Nephron (organoid): ENCODE measurements at regions not wholly inside any gene's neighbourhood (a gene's known extent, or its start where the extent isn't known, plus 50 kb on each side); places are given as distances from the start of the nearest gene placed in this dataset.

Experiments used
- H3K27ac Mint-ChIP-seq, 3 experiments: 2 replicates each; pipeline ENCODE4 v1.8.0; 2020; ENCODE audit warnings: mixed read lengths in 3 of 3, mild to moderate bottlenecking in 2 of 3, moderate library complexity in 1 of 3
- H3K27me3 Mint-ChIP-seq: 2 replicates; pipeline ENCODE4 v1.8.0; 2021; ENCODE audit warnings: low read depth, mild to moderate bottlenecking, moderate library complexity, mixed read lengths
- H3K36me3 Mint-ChIP-seq: 2 replicates; pipeline ENCODE4 v1.8.0; 2020; ENCODE audit warnings: low read depth, mixed read lengths
- H3K4me1 Mint-ChIP-seq: 2 replicates; pipeline ENCODE4 v1.8.0; 2020; ENCODE audit warnings: mixed read lengths
- H3K4me3 Mint-ChIP-seq, 3 experiments: 2 replicates each; pipeline ENCODE4 v1.8.0; 2020; ENCODE audit warnings: mild to moderate bottlenecking in 3 of 3, mixed read lengths in 3 of 3, moderate library complexity in 2 of 3
- H3K9me3 Mint-ChIP-seq: 2 replicates; pipeline ENCODE4 v1.8.0; 2020; ENCODE audit warnings: mixed read lengths
- CTCF ChIP-seq, 3 experiments: fragments of 200-600 bp; sonication (generic); IDR thresholded peaks; one replicate each; pipeline ENCODE4 v1.5.0; 2021; ENCODE audit warnings: antibody characterized with exemption in 3 of 3; ENCODE audit not compliant: unreplicated experiment in 3 of 3

- no peak overlapping the region for H3K4me3 Mint-ChIP-seq
- H3K4me1 Mint-ChIP-seq, result peaks cover 20% of the 10 kb centered on the region
- H3K27me3 Mint-ChIP-seq, result no peaks in the 10 kb centered on the region
- no peak for TF ChIP-seq CTCF (IDR thresholded peaks at IDR 0.05; ENCODE audit: unreplicated experiment in 3 of 3)
- no peaks in the 10 kb centered on the region for H3K36me3 Mint-ChIP-seq
- peak overlapping the region in 1 of 3 experiments; percentile 8 for H3K27ac Mint-ChIP-seq
- peaks cover 1% of the 10 kb centered on the region for H3K9me3 Mint-ChIP-seq
Observed at GRCh38 chr14:38718519-38718918, 384.5 kb downstream of the SEC23A start.

- Mint-ChIP-seq H3K36me3 (no peaks in the 10 kb centered on the region), H3K9me3 (peaks cover 4% of the 10 kb centered on the region), H3K4me3 (no peak overlapping the region), H3K4me1 (peaks cover 20% of the 10 kb centered on the region), H3K27ac (peak overlapping the region in 1 of 3 experiments; percentile 0), H3K27me3 (no peaks in the 10 kb centered on the region)
- no peak for TF ChIP-seq CTCF (IDR thresholded peaks at IDR 0.05; ENCODE audit: unreplicated experiment in 3 of 3)
Observed at GRCh38 chr14:38716926-38717325, 386.1 kb downstream of the SEC23A start.

GRCh38 chr14:38710881-38711280, 392.2 kb downstream of the SEC23A start:
- Mint-ChIP-seq H3K27ac (no peak overlapping the region), H3K4me1 (no peaks in the 10 kb centered on the region), H3K27me3 (no peaks in the 10 kb centered on the region), H3K36me3 (no peaks in the 10 kb centered on the region), H3K9me3 (peaks cover 4% of the 10 kb centered on the region), H3K4me3 (no peak overlapping the region)
- TF ChIP-seq CTCF (IDR thresholded peaks at IDR 0.05; ENCODE audit: unreplicated experiment in 3 of 3), result no peak

GRCh38 chr14:38710196-38710595, 392.8 kb downstream of the SEC23A start:
- Mint-ChIP-seq H3K27me3 (no peaks in the 10 kb centered on the region), H3K9me3 (peaks cover 4% of the 10 kb centered on the region), H3K4me3 (no peak overlapping the region), H3K27ac (no peak overlapping the region), H3K4me1 (no peaks in the 10 kb centered on the region), H3K36me3 (no peaks in the 10 kb centered on the region)
- TF ChIP-seq CTCF (IDR thresholded peaks at IDR 0.05; ENCODE audit: unreplicated experiment in 3 of 3), result no peak

GRCh38 chr14:38705220-38705619, 397.8 kb downstream of the SEC23A start:
- Mint-ChIP-seq H3K4me1 (no peaks in the 10 kb centered on the region), H3K4me3 (no peak overlapping the region)
- no peak for TF ChIP-seq CTCF (IDR thresholded peaks at IDR 0.05; ENCODE audit: unreplicated experiment in 3 of 3)

GRCh38 chr14:38704220-38704619, 398.8 kb downstream of the SEC23A start:
- no peak for TF ChIP-seq CTCF (IDR thresholded peaks at IDR 0.05; ENCODE audit: unreplicated experiment in 3 of 3)
- Mint-ChIP-seq H3K27me3 (peaks cover 8% of the 10 kb centered on the region), H3K36me3 (no peaks in the 10 kb centered on the region), H3K4me3 (no peak overlapping the region), H3K9me3 (no peaks in the 10 kb centered on the region), H3K4me1 (no peaks in the 10 kb centered on the region), H3K27ac (no peak overlapping the region)

More at GRCh38 chr14:38705220-38705619, 397.8 kb downstream of the SEC23A start:
- Mint-ChIP-seq H3K27me3 (no peaks in the 10 kb centered on the region), H3K36me3 (no peaks in the 10 kb centered on the region), H3K9me3 (no peaks in the 10 kb centered on the region), H3K27ac (no peak overlapping the region)
